SW480 (cell line): ENCODE measurements at regions not wholly inside any gene's neighbourhood (a gene's known extent, or its start where the extent isn't known, plus 50 kb on each side); places are given as distances from the start of the nearest gene placed in this dataset.

Experiments used
- DNase-seq: peaks from one replicate; pipeline ENCODE4 v3.0.0-alpha.2; 2016; ENCODE audit warnings: low spot score

- no peak for DNase-seq
Observed at GRCh38 chr11:45347348-45348082, 61.4 kb upstream of the SYT13 start.

- DNase-seq, result no peak
Observed at GRCh38 chr11:45345491-45345890, 59.4 kb upstream of the SYT13 start.

GRCh38 chr11:45344028-45344427 is 57.9 kb upstream of the SYT13 start:
- no peak for DNase-seq

GRCh38 chr11:45343444-45343843 is 57.3 kb upstream of the SYT13 start:
- no peak for DNase-seq

- DNase-seq, result no peak
Observed at GRCh38 chr11:45341372-45341771, 55.2 kb upstream of the SYT13 start.

- peak; percentile 85 for DNase-seq
Observed at GRCh38 chr11:45339729-45340519, 53.8 kb upstream of the SYT13 start.

- no peak for DNase-seq
Observed at GRCh38 chr11:45337583-45338360, 51.6 kb upstream of the SYT13 start.

- DNase-seq, result no peak
Observed at GRCh38 chr11:45336136-45336535, 50.0 kb upstream of the SYT13 start.
